Breast epithelium (tissue), 3 donors: ENCODE measurements at regions not wholly inside any gene's neighbourhood (a gene's known extent, or its start where the extent isn't known, plus 50 kb on each side); places are given as distances from the start of the nearest gene placed in this dataset.

ENCODE experiments used
- CTCF ChIP-seq, 3 donors: fragments of 450-650 bp; IDR thresholded peaks; one replicate each; pipeline ENCODE4 v1.5.1; 2016 to 2017; ENCODE audit warnings: antibody characterized with exemption in 3 of 3, mild to moderate bottlenecking in 3 of 3, moderate library complexity in 3 of 3
- POLR2A ChIP-seq: fragments of 450-650 bp; IDR thresholded peaks from one replicate; pipeline ENCODE4 v1.6.1; 2016; ENCODE audit warnings: antibody characterized with exemption, mild to moderate bottlenecking, moderate library complexity
- POLR2AphosphoS5 ChIP-seq, 3 donors: sonication (generic); formaldehyde crosslinking; IDR thresholded peaks; one replicate each; pipeline ENCODE4 v1.6.1; 2017; ENCODE audit warnings: antibody characterized with exemption in 3 of 3

GRCh38 chr2:163269374-163270021, 430.9 kb upstream of the KCNH7 start:
- TF ChIP-seq CTCF (IDR thresholded peaks at IDR 0.05) (no peak), POLR2AphosphoS5 (IDR thresholded peaks at IDR 0.05) (no peak), POLR2A (no peak)
